GM18519 (cell line): ENCODE measurements at regions not wholly inside any gene's neighbourhood (a gene's known extent, or its start where the extent isn't known, plus 50 kb on each side); places are given as distances from the start of the nearest gene placed in this dataset.

Source experiments
- ATAC-seq: cut with Tn5 transposase; IDR thresholded peaks from one replicate; pipeline ENCODE4 v1.9.1; 2021; ENCODE audit warnings: mild to moderate bottlenecking, moderate library complexity; ENCODE audit not compliant: unreplicated experiment, low FRiP score

GRCh38 chr15:62752657-62753517, 289.7 kb upstream of the TPM1 start:
- ATAC-seq = no peak

GRCh38 chr15:62753518-62754221, 288.9 kb upstream of the TPM1 start:
- ATAC-seq = no peak

GRCh38 chr15:62756326-62756994, 286.1 kb upstream of the TPM1 start:
- ATAC-seq = no peak

GRCh38 chr15:62756995-62757360, 285.6 kb upstream of the TPM1 start:
- ATAC-seq = no peak

- ATAC-seq = no peak
These were observed 285.0 kb upstream of the TPM1 start for GRCh38 chr15:62757535-62757934.

GRCh38 chr15:62758126-62758951, 284.2 kb upstream of the TPM1 start:
- no peak for ATAC-seq

- no peak for ATAC-seq
These were observed 283.6 kb upstream of the TPM1 start for GRCh38 chr15:62758952-62759349.

GRCh38 chr15:62760538-62760937, 282.0 kb upstream of the TPM1 start:
- ATAC-seq = no peak

GRCh38 chr15:62765916-62766315, 276.6 kb upstream of the TPM1 start:
- no peak for ATAC-seq

GRCh38 chr15:62766599-62766998, 275.9 kb upstream of the TPM1 start:
- ATAC-seq = no peak

- ATAC-seq = no peak
These were observed 272.9 kb upstream of the TPM1 start for GRCh38 chr15:62769604-62770003.

GRCh38 chr15:62770111-62770660, 272.4 kb upstream of the TPM1 start:
- ATAC-seq = no peak

GRCh38 chr15:62770752-62771151, 271.8 kb upstream of the TPM1 start:
- ATAC-seq = no peak

GRCh38 chr15:62771234-62771633, 271.3 kb upstream of the TPM1 start:
- no peak for ATAC-seq

GRCh38 chr15:62773369-62774165, 269.0 kb upstream of the TPM1 start:
- ATAC-seq = no peak

- no peak for ATAC-seq
These were observed 266.6 kb upstream of the TPM1 start for GRCh38 chr15:62775932-62776331.

- no peak for ATAC-seq
These were observed 264.9 kb upstream of the TPM1 start for GRCh38 chr15:62777671-62778070.

GRCh38 chr15:62779036-62779770, 263.3 kb upstream of the TPM1 start:
- ATAC-seq = no peak

GRCh38 chr15:62779899-62780298, 262.6 kb upstream of the TPM1 start:
- ATAC-seq = no peak
